GM19324 (cell line): ENCODE measurements at regions not wholly inside any gene's neighbourhood (a gene's known extent, or its start where the extent isn't known, plus 50 kb on each side); places are given as distances from the start of the nearest gene placed in this dataset.

ENCODE experiments used
- ATAC-seq: cut with Tn5 transposase; IDR thresholded peaks from one replicate; pipeline ENCODE4 v1.9.1; 2021; ENCODE audit warnings: mild to moderate bottlenecking, moderate library complexity; ENCODE audit not compliant: unreplicated experiment, low FRiP score

GRCh38 chr2:129056959-129057317 lies 738.3 kb upstream of the HS6ST1 start:
- no peak for ATAC-seq

- no peak for ATAC-seq
Measured at GRCh38 chr2:129058981-129059380, 740.3 kb upstream of the HS6ST1 start.

DNA sequence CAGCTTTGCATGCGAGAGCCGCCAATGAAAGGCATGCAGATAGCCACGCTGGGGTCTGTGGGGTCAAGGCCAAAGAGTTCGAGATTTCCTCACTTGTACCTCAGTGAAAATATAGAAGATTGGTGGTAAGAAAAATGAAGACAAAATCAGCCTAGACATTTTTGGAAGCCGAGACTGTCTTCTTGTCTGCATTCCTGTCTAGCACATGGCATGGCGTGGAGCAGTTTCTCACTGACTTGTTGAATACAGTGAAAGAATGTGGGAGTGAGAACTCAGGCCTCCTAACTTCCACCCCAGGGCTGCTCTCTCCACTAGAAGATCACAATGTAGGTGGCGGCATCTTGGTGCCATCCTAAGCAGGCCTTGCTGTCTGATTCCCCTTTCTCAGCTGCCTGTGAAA lies 740.8 kb upstream of the HS6ST1 start:
- ATAC-seq = no peak

- no peak for ATAC-seq
Measured at GRCh38 chr2:129061069-129061768, 742.6 kb upstream of the HS6ST1 start.

GRCh38 chr2:129061769-129062121 lies 743.1 kb upstream of the HS6ST1 start:
- ATAC-seq = no peak

DNA sequence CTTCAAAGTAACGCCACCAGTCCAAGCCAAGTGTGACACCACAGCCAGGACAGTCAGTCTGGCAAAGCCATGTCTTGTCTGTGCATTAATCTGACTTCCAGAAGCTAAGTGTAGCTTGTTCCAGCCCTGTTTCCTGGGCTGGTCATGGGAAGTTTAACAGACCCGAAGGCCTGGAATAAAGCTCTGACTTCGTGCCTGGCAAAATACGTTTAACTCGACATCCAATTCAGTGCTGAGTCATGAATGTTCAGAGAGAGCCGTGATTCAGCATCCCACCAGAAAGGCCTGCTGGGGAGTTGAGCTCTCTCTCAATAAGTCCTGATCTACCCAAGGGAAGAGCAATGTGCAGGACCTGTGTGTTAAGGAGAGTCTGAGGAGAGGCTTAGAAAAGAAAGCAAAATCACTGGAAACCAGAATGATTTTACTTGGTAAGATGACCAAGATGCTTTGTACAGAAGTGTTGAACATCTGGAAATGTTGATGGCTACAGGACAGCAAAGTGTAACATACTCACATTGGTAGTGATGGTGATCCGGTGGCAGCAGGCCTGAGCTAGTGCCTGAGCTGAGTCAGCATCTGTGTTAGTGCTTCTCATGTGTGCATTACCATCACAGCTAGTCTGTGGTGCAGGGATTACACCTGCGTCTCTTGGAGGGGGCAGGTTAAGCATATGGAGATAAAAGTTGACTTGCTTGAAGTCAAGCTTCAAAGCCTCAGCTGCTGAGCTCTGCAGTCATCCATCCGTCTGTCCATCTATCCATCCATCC lies 743.7 kb upstream of the HS6ST1 start:
- ATAC-seq = no peak

DNA sequence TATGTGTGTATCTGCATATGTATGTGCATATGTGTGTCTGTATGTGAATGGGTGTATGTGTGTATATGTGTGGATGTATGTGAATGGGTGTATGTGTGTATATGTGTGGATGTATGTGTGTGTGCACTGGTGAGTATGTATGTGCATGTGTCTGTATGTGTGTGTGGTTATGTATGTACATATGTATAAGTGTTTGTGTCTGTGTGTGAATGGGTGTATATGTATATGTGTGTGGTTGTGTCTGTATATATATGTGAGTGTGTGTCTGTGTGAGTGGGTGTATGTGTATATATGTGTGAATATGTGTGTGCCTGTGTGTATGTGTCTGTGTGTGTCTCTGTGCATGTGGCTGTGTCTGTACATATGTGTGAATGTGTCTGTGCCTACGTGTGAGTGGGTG lies 748.4 kb upstream of the HS6ST1 start:
- no peak for ATAC-seq

- no peak for ATAC-seq
Measured at GRCh38 chr2:129067953-129068352, 749.3 kb upstream of the HS6ST1 start.

- no peak for ATAC-seq
Measured at GRCh38 chr2:129068543-129068942, 749.9 kb upstream of the HS6ST1 start.

GRCh38 chr2:129069875-129070594 lies 751.4 kb upstream of the HS6ST1 start:
- ATAC-seq = no peak

DNA sequence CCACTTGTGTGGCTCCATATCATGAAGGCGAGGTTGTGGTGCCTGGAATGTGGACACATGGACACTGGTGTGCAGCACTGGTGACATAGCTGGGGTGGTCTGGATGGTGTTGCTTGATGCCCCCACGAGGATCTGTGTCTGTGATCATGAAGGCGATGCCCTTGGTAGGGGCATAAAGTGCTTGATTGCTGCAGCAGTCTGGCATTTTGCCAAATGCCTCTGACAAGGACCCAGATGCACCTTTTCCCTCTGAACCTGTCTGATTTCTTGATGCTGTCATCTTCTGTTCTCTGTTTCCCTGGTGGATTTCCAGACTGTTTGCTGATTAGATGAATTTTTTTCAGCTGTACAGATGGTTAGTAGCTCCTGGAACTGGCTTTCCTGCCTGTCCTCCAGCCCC lies 752.0 kb upstream of the HS6ST1 start:
- ATAC-seq = no peak

- ATAC-seq = no peak
Measured at GRCh38 chr2:129071531-129071930, 752.9 kb upstream of the HS6ST1 start.

- no peak for ATAC-seq
Measured at GRCh38 chr2:129074298-129074920, 755.7 kb upstream of the HS6ST1 start.

DNA sequence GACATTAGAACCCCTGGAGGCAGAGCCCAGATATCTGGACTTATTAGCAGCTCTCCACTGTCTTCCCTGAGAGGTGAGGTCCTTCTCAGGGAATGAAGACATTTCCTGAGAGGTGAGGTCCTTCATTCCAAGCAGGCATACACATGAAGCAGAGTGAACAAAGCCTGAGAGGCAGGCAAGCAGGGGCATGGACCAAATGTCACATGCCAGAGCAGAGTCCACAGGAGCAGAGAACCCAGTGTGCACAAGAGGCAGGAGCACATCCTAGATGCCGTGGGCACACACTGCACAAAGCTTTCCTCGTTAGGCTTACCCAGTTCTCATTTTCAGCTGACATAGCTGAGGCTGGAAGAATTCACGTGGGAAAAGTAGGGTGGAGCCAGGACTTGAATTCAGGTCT lies 759.9 kb upstream of the HS6ST1 start:
- ATAC-seq = no peak

GRCh38 chr2:129080715-129081476 lies 762.2 kb upstream of the HS6ST1 start:
- ATAC-seq = no peak

- no peak for ATAC-seq
Measured at GRCh38 chr2:129085386-129085785, 766.7 kb upstream of the HS6ST1 start.

DNA sequence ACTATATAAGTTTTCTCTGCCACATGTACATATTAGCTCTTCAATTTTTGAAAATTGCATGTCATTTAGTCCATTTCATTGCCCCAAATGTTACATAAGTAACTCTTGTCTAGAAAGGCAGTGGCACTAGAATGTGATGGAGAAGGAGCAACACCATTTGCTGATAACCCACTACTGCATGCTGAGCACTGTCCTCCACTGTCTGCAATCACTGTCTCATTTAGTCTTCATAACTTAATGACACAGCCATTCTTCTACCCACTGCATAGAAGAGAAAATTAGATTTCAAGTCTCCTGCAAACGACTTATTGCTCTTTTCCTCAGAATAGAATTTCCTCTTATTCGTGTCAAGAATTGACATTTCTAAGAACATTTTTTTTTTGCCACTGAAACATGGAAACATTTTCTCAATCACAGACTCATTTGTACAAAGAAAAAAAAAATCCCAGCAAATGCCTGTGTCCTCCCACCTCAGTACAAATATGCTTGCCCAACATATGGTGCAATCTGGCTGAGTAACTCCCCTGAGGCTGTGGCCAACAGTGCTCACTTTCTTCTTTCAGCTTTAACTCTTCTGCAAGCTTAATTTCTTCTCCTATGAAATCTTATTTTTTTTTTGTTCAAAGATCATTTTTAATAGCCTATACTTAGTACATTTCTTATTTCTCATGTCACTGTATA lies 768.6 kb upstream of the HS6ST1 start:
- ATAC-seq = no peak

DNA sequence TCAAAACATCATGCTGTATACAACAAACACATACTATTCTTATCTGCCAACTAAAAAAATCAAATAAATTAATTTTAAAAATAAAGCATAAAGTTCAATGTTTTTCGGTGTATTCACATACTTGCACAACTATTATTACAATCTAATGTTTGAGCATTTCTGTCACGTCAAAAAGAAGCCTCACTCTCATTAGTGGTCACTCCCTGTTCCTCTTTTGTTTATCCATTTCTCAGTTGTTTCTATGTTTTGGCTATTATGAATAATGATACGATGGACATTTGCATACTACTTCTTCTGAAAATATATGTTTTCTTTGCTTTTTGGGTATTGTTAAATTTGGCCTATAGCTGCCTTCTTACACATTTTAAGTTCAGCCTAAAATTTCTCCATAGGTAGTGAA lies 773.0 kb upstream of the HS6ST1 start:
- ATAC-seq = no peak

DNA sequence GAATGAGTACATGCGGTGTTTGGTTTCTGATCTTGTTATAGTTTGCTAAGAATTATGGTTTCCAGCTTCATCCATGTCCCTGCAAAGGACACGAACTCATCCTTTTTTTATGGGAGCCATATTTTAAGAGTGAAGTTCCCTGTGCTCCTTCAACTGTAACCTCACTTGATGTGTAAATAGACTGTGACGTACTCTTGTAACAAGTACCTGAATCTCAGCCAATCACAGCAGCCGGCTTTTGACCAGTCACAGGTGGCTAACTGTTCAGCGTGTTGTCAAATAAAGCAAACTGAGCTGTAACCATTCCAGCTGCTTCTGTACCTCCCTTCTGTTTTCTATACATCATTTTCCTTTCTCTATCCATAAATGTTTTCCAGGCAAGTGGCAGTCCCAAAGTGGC lies 774.3 kb upstream of the HS6ST1 start:
- no peak for ATAC-seq

DNA sequence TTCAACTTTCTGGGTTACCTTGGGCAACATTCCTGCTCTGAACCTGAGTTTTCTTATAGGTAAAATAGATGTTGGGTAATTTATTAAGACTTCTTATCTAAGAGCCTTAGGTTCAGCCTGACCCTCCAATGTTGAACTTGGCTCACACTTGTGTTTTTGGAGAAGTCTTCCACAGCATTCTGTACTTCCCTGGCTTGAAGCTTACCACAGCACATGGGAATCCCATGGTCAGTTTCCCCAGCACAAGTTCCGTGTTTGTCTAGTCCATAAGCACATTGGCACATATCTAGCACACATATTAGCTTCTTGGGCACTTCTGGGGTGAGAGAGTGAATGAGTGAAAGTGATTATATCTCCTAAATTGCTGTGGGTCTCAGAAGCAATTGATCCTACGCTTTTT lies 782.5 kb upstream of the HS6ST1 start:
- ATAC-seq = no peak
